OCI-LY3 (cell line): ENCODE measurements at regions not wholly inside any gene's neighbourhood (a gene's known extent, or its start where the extent isn't known, plus 50 kb on each side); places are given as distances from the start of the nearest gene placed in this dataset.

Source experiments
- H2AFZ ChIP-seq: fragments of 200-600, 300-600 bp; shearing (Covaris generic); 2 replicates; pipeline ENCODE4 v1.6.0; 2014; ENCODE audit warnings: antibody characterized with exemption, low read depth, low read length
- H3K27ac ChIP-seq: fragments of 200-600, 300-600 bp; sonication (generic); 2 replicates; pipeline ENCODE4 v1.5.1; 2014; ENCODE audit warnings: mild to moderate bottlenecking, low read length, moderate library complexity, mixed read lengths
- H3K27me3 ChIP-seq: fragments of 200-600, 300-600 bp; sonication (generic); 2 replicates; pipeline ENCODE4 v1.6.1; 2014; ENCODE audit warnings: low read depth, low read length, mixed read lengths
- H3K36me3 ChIP-seq: fragments of 200-600, 300-600 bp; sonication (generic); replicated peaks from 2 replicates; pipeline ENCODE3; 2014; ENCODE audit warnings: low read depth, low read length, mixed read lengths
- H3K4me1 ChIP-seq: fragments of 300-600, 200-600 bp; sonication (generic); 2 replicates; pipeline ENCODE4 v1.6.1; 2014; ENCODE audit warnings: low read length, mixed read lengths
- H3K4me2 ChIP-seq: fragments of 200-600, 300-600 bp; sonication (generic); 2 replicates; pipeline ENCODE4 v1.6.1; 2014; ENCODE audit warnings: low read length, mixed read lengths
- H3K4me3 ChIP-seq: fragments of 300-600, 200-600 bp; sonication (generic); 2 replicates; pipeline ENCODE4 v1.5.1; 2014; ENCODE audit warnings: antibody characterized with exemption, mild to moderate bottlenecking, low read length, moderate library complexity
- H3K79me2 ChIP-seq: fragments of 300-600, 200-600 bp; shearing (Covaris generic); 2 replicates; pipeline ENCODE4 v1.6.1; 2014; ENCODE audit warnings: mild to moderate bottlenecking, low read length, mixed read lengths
- H3K9ac ChIP-seq: fragments of 300-600, 200-600 bp; shearing (Covaris generic); 2 replicates; pipeline ENCODE4 v1.6.0; 2014; ENCODE audit warnings: mild to moderate bottlenecking, low read length, moderate library complexity
- H3K9me3 ChIP-seq: fragments of 200-600, 300-600 bp; shearing (Covaris generic); 2 replicates; pipeline ENCODE4 v1.6.1; 2014; ENCODE audit warnings: low read length, mixed read lengths; ENCODE audit not compliant: insufficient read depth
- H4K20me1 ChIP-seq: fragments of 200-600, 300-600 bp; sonication (generic); 2 replicates; pipeline ENCODE4 v1.6.1; 2016; ENCODE audit warnings: low read length, mixed read lengths; ENCODE audit not compliant: insufficient read depth
- EZH2phosphoT487 ChIP-seq: fragments of 200-600 bp; shearing (Covaris generic); IDR thresholded peaks from 2 replicates; pipeline ENCODE4 v1.6.1; 2018; ENCODE audit warnings: antibody characterized with exemption, mixed run types, low read depth
- TF ChIP-seq, protein P1 (sequence below): fragments of 200-600, 300-600 bp; sonication (generic); IDR thresholded peaks from 2 replicates; pipeline ENCODE4 v1.5.1; 2014; ENCODE audit warnings: antibody characterized with exemption, low read length, low read depth

DNA sequence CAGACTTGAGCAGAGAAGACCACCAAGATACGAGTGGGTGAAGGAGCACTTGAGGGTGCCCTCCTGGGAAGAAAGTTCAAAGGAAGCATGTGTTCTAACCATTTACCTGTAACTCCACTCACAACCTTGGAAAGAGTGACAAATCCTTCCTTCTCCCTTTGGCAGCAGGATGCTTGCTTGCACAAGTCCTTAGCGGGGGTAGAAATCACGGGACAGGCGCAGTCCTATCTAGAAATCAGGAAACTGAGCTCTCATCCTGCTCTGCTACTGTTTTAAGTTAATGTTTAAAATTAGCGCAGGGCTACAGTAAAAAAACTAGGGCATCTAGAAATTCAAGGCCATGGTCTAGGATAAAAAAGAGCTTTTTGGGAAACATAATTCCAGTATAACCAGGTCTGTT lies 100.9 kb upstream of the PTPRM start:
- Histone ChIP-seq H3K36me3 (no peaks in the 10 kb centered on the region), H3K9me3 (no peaks in the 10 kb centered on the region), H3K27ac (no peak overlapping the region), H3K27me3 (no peaks in the 10 kb centered on the region), H4K20me1 (no peaks in the 10 kb centered on the region), H3K4me3 (no peak overlapping the region), H3K4me1 (no peaks in the 10 kb centered on the region), H3K4me2 (no peak overlapping the region), H3K79me2 (no peaks in the 10 kb centered on the region), H2AFZ (no peak overlapping the region), H3K9ac (no peak overlapping the region)
- TF ChIP-seq, protein P1, sequence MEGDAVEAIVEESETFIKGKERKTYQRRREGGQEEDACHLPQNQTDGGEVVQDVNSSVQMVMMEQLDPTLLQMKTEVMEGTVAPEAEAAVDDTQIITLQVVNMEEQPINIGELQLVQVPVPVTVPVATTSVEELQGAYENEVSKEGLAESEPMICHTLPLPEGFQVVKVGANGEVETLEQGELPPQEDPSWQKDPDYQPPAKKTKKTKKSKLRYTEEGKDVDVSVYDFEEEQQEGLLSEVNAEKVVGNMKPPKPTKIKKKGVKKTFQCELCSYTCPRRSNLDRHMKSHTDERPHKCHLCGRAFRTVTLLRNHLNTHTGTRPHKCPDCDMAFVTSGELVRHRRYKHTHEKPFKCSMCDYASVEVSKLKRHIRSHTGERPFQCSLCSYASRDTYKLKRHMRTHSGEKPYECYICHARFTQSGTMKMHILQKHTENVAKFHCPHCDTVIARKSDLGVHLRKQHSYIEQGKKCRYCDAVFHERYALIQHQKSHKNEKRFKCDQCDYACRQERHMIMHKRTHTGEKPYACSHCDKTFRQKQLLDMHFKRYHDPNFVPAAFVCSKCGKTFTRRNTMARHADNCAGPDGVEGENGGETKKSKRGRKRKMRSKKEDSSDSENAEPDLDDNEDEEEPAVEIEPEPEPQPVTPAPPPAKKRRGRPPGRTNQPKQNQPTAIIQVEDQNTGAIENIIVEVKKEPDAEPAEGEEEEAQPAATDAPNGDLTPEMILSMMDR = no peak
- TF ChIP-seq EZH2phosphoT487 = no peak

DNA sequence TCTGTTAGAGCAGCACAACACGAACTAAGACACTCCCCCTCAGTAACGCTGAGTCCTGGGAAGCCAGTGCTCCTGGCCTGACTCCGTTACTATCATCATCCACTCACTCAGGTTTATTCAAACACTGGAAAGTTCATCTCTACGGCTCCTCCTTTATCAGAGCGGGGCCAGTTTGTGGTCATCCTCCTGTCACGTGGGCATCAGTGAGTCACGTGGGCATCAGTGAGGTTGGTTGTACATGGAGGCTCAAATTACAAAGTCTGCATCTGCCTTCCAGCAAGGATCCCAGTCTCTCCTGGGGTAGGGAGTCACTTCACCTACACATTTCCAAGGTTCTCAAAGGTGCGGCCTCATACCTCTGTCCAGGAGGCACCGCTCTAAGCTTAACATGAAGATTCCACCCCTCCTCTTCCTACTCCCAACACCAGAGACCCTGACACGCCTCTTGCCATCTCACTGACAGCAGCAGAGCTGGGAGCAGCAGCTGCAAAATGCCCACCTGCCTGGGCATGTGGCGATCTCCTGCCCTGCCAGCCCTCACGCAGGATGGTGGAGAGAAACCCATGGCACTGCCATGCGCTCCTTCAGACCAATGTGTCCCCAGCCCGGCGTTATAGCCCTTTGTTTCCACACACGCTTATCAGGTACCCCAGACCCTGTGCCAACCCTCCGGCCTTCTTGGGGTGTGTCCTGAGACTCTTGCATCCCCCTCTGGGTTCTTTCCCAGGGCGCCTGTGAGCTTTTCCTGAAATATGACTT lies 99.2 kb upstream of the PTPRM start:
- Histone ChIP-seq H3K4me2 (no peak overlapping the region), H3K4me1 (no peaks in the 10 kb centered on the region), H3K9me3 (no peaks in the 10 kb centered on the region), H3K27ac (no peak overlapping the region), H4K20me1 (no peaks in the 10 kb centered on the region), H3K79me2 (no peaks in the 10 kb centered on the region), H3K36me3 (no peaks in the 10 kb centered on the region), H3K9ac (no peak overlapping the region), H3K27me3 (no peaks in the 10 kb centered on the region), H3K4me3 (no peak overlapping the region), H2AFZ (no peak overlapping the region)
- TF ChIP-seq, protein P1 = no peak
- TF ChIP-seq EZH2phosphoT487 = no peak

DNA sequence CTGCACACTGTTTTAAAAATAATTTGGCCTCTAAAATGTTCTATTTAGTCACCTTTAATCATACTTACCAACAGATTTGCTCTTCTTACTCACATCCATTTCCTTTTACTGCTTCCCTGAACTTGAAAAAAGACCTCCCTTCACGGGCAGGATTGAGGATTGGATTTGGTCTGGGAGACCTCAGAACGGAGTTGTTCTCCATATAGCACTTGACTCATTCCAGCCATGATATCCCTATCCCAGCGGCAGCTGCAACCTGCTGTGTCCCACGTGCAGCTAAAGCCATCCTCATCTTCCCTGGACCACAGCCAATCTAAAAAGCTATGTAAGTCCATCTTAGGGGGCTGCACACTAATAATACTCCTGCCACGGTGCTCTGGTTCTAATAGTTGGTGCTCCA lies 97.0 kb upstream of the PTPRM start:
- Histone ChIP-seq H3K9ac (no peak overlapping the region), H3K4me2 (no peak overlapping the region), H3K27ac (no peak overlapping the region), H3K4me1 (no peaks in the 10 kb centered on the region), H2AFZ (no peak overlapping the region), H3K27me3 (no peaks in the 10 kb centered on the region), H4K20me1 (no peaks in the 10 kb centered on the region), H3K4me3 (no peak overlapping the region), H3K9me3 (no peaks in the 10 kb centered on the region), H3K36me3 (no peaks in the 10 kb centered on the region), H3K79me2 (no peaks in the 10 kb centered on the region)
- TF ChIP-seq EZH2phosphoT487 = no peak
- TF ChIP-seq, protein P1 = no peak

DNA sequence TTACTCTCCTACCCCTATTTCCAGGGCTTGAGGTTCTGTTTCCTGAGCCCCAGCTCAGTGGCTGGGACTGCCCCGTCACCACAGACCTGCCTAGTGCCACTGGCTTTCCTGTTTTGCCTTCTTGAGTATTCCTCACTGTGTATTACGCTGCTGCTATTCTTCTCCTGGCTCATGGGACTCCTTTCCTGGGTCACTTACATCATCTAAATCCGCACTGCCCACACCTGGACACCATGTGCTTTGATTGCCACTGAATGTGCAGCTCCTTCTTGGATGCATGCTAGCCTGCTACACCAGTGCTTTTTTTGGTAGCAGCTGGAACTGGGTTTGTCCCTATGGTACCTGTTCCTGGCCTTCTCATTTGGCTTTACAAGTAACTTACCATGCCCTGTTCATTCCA lies 96.6 kb upstream of the PTPRM start:
- TF ChIP-seq EZH2phosphoT487 = no peak
- TF ChIP-seq, protein P1 = no peak
- Histone ChIP-seq H3K36me3 (no peaks in the 10 kb centered on the region), H3K9ac (no peak overlapping the region), H3K27ac (no peak overlapping the region), H4K20me1 (no peaks in the 10 kb centered on the region), H3K9me3 (no peaks in the 10 kb centered on the region), H2AFZ (no peak overlapping the region), H3K4me3 (no peak overlapping the region), H3K4me1 (no peaks in the 10 kb centered on the region), H3K79me2 (no peaks in the 10 kb centered on the region), H3K4me2 (no peak overlapping the region), H3K27me3 (no peaks in the 10 kb centered on the region)
